ENCODE measurements at regions not wholly inside any gene's neighbourhood (a gene's known extent, or its start where the extent isn't known, plus 50 kb on each side); places are given as distances from the start of the nearest gene placed in this dataset.
A peak's percentile ranks its signal among the peaks of the same experiment; 100 is the strongest.

DNA sequence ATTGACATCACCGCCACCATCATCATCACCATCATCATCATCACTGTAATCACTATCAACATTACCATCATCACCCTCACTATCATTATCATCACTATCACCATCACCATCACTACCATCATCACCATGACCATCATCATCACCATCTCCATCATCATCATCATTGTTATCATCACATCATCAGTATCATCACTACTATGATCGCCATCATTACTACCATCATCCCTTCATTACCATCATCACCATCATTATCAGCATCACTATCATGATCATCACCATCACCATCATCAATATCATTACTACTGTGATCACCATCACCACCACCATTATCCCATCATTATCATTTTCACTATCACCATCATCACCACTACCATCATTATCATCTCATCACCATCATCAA lies 368.3 kb downstream of the SEC14L1 start (continued):
- TF ChIP-seq, protein P1, sequence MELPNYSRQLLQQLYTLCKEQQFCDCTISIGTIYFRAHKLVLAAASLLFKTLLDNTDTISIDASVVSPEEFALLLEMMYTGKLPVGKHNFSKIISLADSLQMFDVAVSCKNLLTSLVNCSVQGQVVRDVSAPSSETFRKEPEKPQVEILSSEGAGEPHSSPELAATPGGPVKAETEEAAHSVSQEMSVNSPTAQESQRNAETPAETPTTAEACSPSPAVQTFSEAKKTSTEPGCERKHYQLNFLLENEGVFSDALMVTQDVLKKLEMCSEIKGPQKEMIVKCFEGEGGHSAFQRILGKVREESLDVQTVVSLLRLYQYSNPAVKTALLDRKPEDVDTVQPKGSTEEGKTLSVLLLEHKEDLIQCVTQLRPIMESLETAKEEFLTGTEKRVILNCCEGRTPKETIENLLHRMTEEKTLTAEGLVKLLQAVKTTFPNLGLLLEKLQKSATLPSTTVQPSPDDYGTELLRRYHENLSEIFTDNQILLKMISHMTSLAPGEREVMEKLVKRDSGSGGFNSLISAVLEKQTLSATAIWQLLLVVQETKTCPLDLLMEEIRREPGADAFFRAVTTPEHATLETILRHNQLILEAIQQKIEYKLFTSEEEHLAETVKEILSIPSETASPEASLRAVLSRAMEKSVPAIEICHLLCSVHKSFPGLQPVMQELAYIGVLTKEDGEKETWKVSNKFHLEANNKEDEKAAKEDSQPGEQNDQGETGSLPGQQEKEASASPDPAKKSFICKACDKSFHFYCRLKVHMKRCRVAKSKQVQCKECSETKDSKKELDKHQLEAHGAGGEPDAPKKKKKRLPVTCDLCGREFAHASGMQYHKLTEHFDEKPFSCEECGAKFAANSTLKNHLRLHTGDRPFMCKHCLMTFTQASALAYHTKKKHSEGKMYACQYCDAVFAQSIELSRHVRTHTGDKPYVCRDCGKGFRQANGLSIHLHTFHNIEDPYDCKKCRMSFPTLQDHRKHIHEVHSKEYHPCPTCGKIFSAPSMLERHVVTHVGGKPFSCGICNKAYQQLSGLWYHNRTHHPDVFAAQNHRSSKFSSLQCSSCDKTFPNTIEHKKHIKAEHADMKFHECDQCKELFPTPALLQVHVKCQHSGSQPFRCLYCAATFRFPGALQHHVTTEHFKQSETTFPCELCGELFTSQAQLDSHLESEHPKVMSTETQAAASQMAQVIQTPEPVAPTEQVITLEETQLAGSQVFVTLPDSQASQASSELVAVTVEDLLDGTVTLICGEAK (IDR thresholded peaks at IDR 0.05) = 0 out of 2 replicates have a peak, but pooled peaks have one; percentile 1
- TF ChIP-seq, protein P1 (CRISPR knock-in tag; IDR thresholded peaks at IDR 0.05) = no peak
- TF ChIP-seq ZNF207 (IDR thresholded peaks at IDR 0.05; ENCODE audit: borderline replicate concordance) (0 out of 2 replicates have a peak, but pooled peaks have one; percentile 75), IKZF1 (IDR thresholded peaks at IDR 0.05) (peak; percentile 13; the same call in 1 of the 2 replicates), CBX2 (IDR thresholded peaks at IDR 0.05; ENCODE audit: low read depth, low read length) (no peak), CBX2 (CRISPR knock-in tag; IDR thresholded peaks at IDR 0.05; ENCODE audit: low read depth) (no peak), FOXK2 (IDR thresholded peaks at IDR 0.05) (peak; percentile 42; the same call in 1 of the 2 replicates), PHF5A (CRISPR knock-in tag; IDR thresholded peaks at IDR 0.05; ENCODE audit: low read depth, unreplicated experiment) (no peak), ZNF333 (CRISPR knock-in tag; IDR thresholded peaks at IDR 0.05; ENCODE audit: borderline replicate concordance) (no peak), CREB1 (IDR thresholded peaks at IDR 0.05) (peak; percentile 96), CREB1 (CRISPR knock-in tag; IDR thresholded peaks at IDR 0.05) (no peak)
- TF ChIP-seq, protein P2, sequence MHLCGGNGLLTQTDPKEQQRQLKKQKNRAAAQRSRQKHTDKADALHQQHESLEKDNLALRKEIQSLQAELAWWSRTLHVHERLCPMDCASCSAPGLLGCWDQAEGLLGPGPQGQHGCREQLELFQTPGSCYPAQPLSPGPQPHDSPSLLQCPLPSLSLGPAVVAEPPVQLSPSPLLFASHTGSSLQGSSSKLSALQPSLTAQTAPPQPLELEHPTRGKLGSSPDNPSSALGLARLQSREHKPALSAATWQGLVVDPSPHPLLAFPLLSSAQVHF (CRISPR knock-in tag; IDR thresholded peaks at IDR 0.05) = no peak
- TF ChIP-seq, protein P3, sequence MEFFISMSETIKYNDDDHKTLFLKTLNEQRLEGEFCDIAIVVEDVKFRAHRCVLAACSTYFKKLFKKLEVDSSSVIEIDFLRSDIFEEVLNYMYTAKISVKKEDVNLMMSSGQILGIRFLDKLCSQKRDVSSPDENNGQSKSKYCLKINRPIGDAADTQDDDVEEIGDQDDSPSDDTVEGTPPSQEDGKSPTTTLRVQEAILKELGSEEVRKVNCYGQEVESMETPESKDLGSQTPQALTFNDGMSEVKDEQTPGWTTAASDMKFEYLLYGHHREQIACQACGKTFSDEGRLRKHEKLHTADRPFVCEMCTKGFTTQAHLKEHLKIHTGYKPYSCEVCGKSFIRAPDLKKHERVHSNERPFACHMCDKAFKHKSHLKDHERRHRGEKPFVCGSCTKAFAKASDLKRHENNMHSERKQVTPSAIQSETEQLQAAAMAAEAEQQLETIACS (CRISPR knock-in tag; IDR thresholded peaks at IDR 0.05) = no peak
- TF ChIP-seq, protein P4, sequence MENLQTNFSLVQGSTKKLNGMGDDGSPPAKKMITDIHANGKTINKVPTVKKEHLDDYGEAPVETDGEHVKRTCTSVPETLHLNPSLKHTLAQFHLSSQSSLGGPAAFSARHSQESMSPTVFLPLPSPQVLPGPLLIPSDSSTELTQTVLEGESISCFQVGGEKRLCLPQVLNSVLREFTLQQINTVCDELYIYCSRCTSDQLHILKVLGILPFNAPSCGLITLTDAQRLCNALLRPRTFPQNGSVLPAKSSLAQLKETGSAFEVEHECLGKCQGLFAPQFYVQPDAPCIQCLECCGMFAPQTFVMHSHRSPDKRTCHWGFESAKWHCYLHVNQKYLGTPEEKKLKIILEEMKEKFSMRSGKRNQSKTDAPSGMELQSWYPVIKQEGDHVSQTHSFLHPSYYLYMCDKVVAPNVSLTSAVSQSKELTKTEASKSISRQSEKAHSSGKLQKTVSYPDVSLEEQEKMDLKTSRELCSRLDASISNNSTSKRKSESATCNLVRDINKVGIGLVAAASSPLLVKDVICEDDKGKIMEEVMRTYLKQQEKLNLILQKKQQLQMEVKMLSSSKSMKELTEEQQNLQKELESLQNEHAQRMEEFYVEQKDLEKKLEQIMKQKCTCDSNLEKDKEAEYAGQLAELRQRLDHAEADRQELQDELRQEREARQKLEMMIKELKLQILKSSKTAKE (CRISPR knock-in tag; IDR thresholded peaks at IDR 0.05; ENCODE audit: borderline replicate concordance) = no peak

Measured in HepG2 (cell line).